IMR-90 (cell line): ENCODE measurements at regions not wholly inside any gene's neighbourhood (a gene's known extent, or its start where the extent isn't known, plus 50 kb on each side); places are given as distances from the start of the nearest gene placed in this dataset.

ENCODE experiments used
- ATAC-seq: fragments of 200-7000 bp; cut with Tn5 transposase; 2 replicates; pipeline ENCODE4 v1.9.1; 2020; ENCODE audit warnings: low read depth, mild to moderate bottlenecking, moderate library complexity
- BruUV-seq: library from RNA; stranded (reverse); fragments of 400-500 nt; replicated peaks from 2 replicates; lab custom pipeline; 2021; lab: Mats Ljungman, UMichigan
- CTCF ChIA-PET: fragments of 300-600 bp; formaldehyde crosslinking; extraction: SDS; loops from one replicate; lab custom pipeline; 2021; ENCODE audit warnings: antibody characterized with exemption; lab: Yijun Ruan, JAX
- POLR2A ChIA-PET: fragments of 300-600 bp; sonication (Branson Sonifier 250); formaldehyde crosslinking; loops from one replicate; lab custom pipeline; 2022; ENCODE audit warnings: antibody characterized with exemption; ENCODE audit not compliant: unreplicated experiment; lab: Charles Lee
- DNase-seq: peaks from one replicate; pipeline ENCODE4 v3.0.0; 2013
- H2AFZ ChIP-seq: replicated peaks from 2 replicates; pipeline ENCODE3; 2013; ENCODE audit warnings: low read length, mild to moderate bottlenecking; ENCODE audit not compliant: poor library complexity
- H2AK5ac ChIP-seq: 2 replicates; pipeline ENCODE4 v1.6.1; 2013; ENCODE audit warnings: low read depth, low read length, inconsistent platforms
- H2AK9ac ChIP-seq: replicated peaks from 2 replicates; pipeline ENCODE3; 2013; ENCODE audit warnings: mild to moderate bottlenecking, low read depth, low read length, moderate library complexity; ENCODE audit not compliant: poor library complexity
- H2BK120ac ChIP-seq: 2 replicates; pipeline ENCODE4 v1.6.1; 2013; ENCODE audit warnings: low read depth, low read length, inconsistent platforms
- H2BK15ac ChIP-seq: 3 replicates; pipeline ENCODE4 v1.6.1; 2013; ENCODE audit warnings: low read depth, low read length, inconsistent platforms
- H2BK20ac ChIP-seq: 2 replicates; pipeline ENCODE4 v1.6.1; 2013; ENCODE audit warnings: low read depth, mild to moderate bottlenecking, inconsistent platforms, low read length, moderate library complexity
- H2BK5ac ChIP-seq: 2 replicates; pipeline ENCODE4 v1.6.1; 2013; ENCODE audit warnings: mild to moderate bottlenecking, low read depth, low read length, inconsistent platforms; ENCODE audit not compliant: poor library complexity, severe bottlenecking
- H3K14ac ChIP-seq: replicated peaks from 2 replicates; pipeline ENCODE4 v1.6.1; 2013; ENCODE audit warnings: low read depth, low read length, inconsistent platforms
- H3K18ac ChIP-seq: 2 replicates; pipeline ENCODE4 v1.6.1; 2013; ENCODE audit warnings: low read depth, low read length, control low read depth
- H3K23ac ChIP-seq: 2 replicates; pipeline ENCODE4 v1.6.1; 2013; ENCODE audit warnings: low read depth, low read length, inconsistent platforms
- H3K27ac ChIP-seq: 2 replicates; pipeline ENCODE4 v1.5.1; 2013; ENCODE audit warnings: mild to moderate bottlenecking, control low read depth, low read length; ENCODE audit not compliant: insufficient read depth
- H3K27me3 ChIP-seq: 2 replicates; pipeline ENCODE4 v1.6.1; 2013; ENCODE audit warnings: low read length; ENCODE audit not compliant: control insufficient read depth, insufficient read depth
- H3K36me3 ChIP-seq: 2 replicates; pipeline ENCODE4 v1.6.1; 2013; ENCODE audit warnings: low read length, mixed read lengths; ENCODE audit not compliant: control insufficient read depth, insufficient read depth
- H3K4ac ChIP-seq: 2 replicates; pipeline ENCODE4 v1.6.1; 2013; ENCODE audit warnings: low read depth, low read length, inconsistent platforms
- H3K4me1 ChIP-seq: 2 replicates; pipeline ENCODE4 v1.6.1; 2013; ENCODE audit warnings: low read length, mixed read lengths; ENCODE audit not compliant: control insufficient read depth, insufficient read depth
- H3K4me2 ChIP-seq: 2 replicates; pipeline ENCODE4 v1.6.1; 2013; ENCODE audit warnings: low read depth, mild to moderate bottlenecking, control low read depth, low read length, moderate library complexity
- H3K4me3 ChIP-seq: 2 replicates; pipeline ENCODE4 v1.5.1; 2013; ENCODE audit warnings: low read depth, mild to moderate bottlenecking, control low read depth, low read length, moderate library complexity; ENCODE audit not compliant: insufficient read depth
- H3K56ac ChIP-seq: 2 replicates; pipeline ENCODE4 v1.6.1; 2013; ENCODE audit warnings: low read length, inconsistent platforms; ENCODE audit not compliant: insufficient read depth; ENCODE audit errors: extremely low read depth
- H3K79me1 ChIP-seq, 2 experiments: 2 replicates each; pipeline ENCODE4 v1.6.1; 2013; ENCODE audit warnings: low read length in 2 of 2, inconsistent platforms in 1 of 2, low read depth in 1 of 2
- H3K9ac ChIP-seq: 2 replicates; pipeline ENCODE4 v1.6.1; 2013; ENCODE audit warnings: low read depth, low read length, control low read depth
- H3K9me1 ChIP-seq: 2 replicates; pipeline ENCODE4 v1.6.1; 2013; ENCODE audit warnings: low read length, inconsistent platforms; ENCODE audit not compliant: insufficient read depth
- H3K9me3 ChIP-seq: 2 replicates; pipeline ENCODE4 v1.6.1; 2013; ENCODE audit warnings: low read length; ENCODE audit not compliant: control insufficient read depth, insufficient read depth
- H4K20me1 ChIP-seq: 2 replicates; pipeline ENCODE4 v1.6.1; 2013; ENCODE audit warnings: low read length, inconsistent platforms; ENCODE audit not compliant: insufficient read depth
- H4K5ac ChIP-seq: 2 replicates; pipeline ENCODE4 v1.6.1; 2013; ENCODE audit warnings: mild to moderate bottlenecking, low read depth, low read length, control low read depth
- H4K8ac ChIP-seq, 2 experiments: 2 replicates each; pipeline ENCODE4 v1.6.1; 2013; ENCODE audit warnings: low read depth in 2 of 2, low read length in 2 of 2, control low read depth in 1 of 2, inconsistent platforms in 1 of 2
- H4K91ac ChIP-seq: 2 replicates; pipeline ENCODE4 v1.6.1; 2013; ENCODE audit warnings: low read depth, low read length, inconsistent platforms; ENCODE audit not compliant: insufficient read depth
- BHLHE40 ChIP-seq: fragments of 150-350 bp; IDR thresholded peaks from 2 replicates; pipeline ENCODE4 v1.6.1; 2016; ENCODE audit warnings: mild to moderate bottlenecking, low read depth, low read length
- CEBPB ChIP-seq: IDR thresholded peaks from 2 replicates; pipeline ENCODE4 v1.6.1; 2012; ENCODE audit warnings: low read depth, low read length, improper control_type of control experiment
- CHD1 ChIP-seq: IDR thresholded peaks from 2 replicates; pipeline ENCODE4 v1.6.1; 2012; ENCODE audit warnings: low read depth, low read length, improper control_type of control experiment
- FOS ChIP-seq: fragments of 150-350 bp; IDR thresholded peaks from 2 replicates; pipeline ENCODE4 v1.6.1; 2016; ENCODE audit warnings: low read depth, low read length
- MAFK ChIP-seq: IDR thresholded peaks from 2 replicates; pipeline ENCODE4 v1.6.1; 2012; ENCODE audit warnings: low read depth, low read length, improper control_type of control experiment
- MAZ ChIP-seq: IDR thresholded peaks from 2 replicates; pipeline ENCODE4 v1.6.1; 2012; ENCODE audit warnings: low read depth, mild to moderate bottlenecking, low read length, improper control_type of control experiment, moderate library complexity, borderline replicate concordance
- MXI1 ChIP-seq: IDR thresholded peaks from 2 replicates; pipeline ENCODE4 v1.6.1; 2012; ENCODE audit warnings: low read depth, mild to moderate bottlenecking, low read length, moderate library complexity, borderline replicate concordance
- NFE2L2 ChIP-seq: fragments of 150-350 bp; IDR thresholded peaks from 2 replicates; pipeline ENCODE4 v1.6.1; 2016; ENCODE audit warnings: low read depth, mild to moderate bottlenecking, low read length
- POLR2A ChIP-seq: IDR thresholded peaks from 2 replicates; pipeline ENCODE4 v1.6.1; 2012; ENCODE audit warnings: mild to moderate bottlenecking, low read depth, low read length
- RAD21 ChIP-seq: IDR thresholded peaks from 2 replicates; pipeline ENCODE4 v1.6.1; 2012; ENCODE audit warnings: low read length, improper control_type of control experiment
- RCOR1 ChIP-seq: IDR thresholded peaks from 2 replicates; pipeline ENCODE4 v1.6.1; 2012; ENCODE audit warnings: mild to moderate bottlenecking, low read length, improper control_type of control experiment; ENCODE audit not compliant: insufficient replicate concordance
- RFX5 ChIP-seq: IDR thresholded peaks from 2 replicates; pipeline ENCODE4 v1.8.0; 2012; ENCODE audit warnings: low read depth, mild to moderate bottlenecking, low read length, moderate library complexity
- SMC3 ChIP-seq: fragments of 150-350 bp; IDR thresholded peaks from 2 replicates; pipeline ENCODE4 v1.6.1; 2016; ENCODE audit warnings: low read depth, mild to moderate bottlenecking, antibody characterized with exemption, low read length, moderate library complexity
- dilution Hi-C: fragments of 300-500 bp; cut with HindIII; formaldehyde crosslinking; loops from one replicate; pipeline ENCODE4 v1.14.3; 2018; ENCODE audit warnings: low sequenced_read_pairs; ENCODE audit not compliant: unreplicated experiment
- in situ Hi-C: fragments of 300-500 bp; cut with MboI; formaldehyde crosslinking; loops from 3 replicates; pipeline ENCODE4 v1.14.3; 2019; ENCODE audit warnings: low sequenced_read_pairs, inconsistent platforms, mixed read lengths
- intact Hi-C: fragments of 100-400 bp; cut with micrococcal nuclease; formaldehyde crosslinking; loops from 2 replicates; pipeline ENCODE4 v1.10.0; 2022
- TF ChIP-seq, protein P1 (sequence below): conservative IDR thresholded peaks from 2 replicates; pipeline ENCODE4 v1.5.1; 2012; ENCODE audit warnings: mild to moderate bottlenecking, low read depth, low read length, improper control_type of control experiment
- TF ChIP-seq, protein P2 (sequence below): fragments of 150-350 bp; IDR thresholded peaks from 2 replicates; pipeline ENCODE4 v1.6.1; 2017; ENCODE audit warnings: mild to moderate bottlenecking, antibody characterized with exemption, low read length, low read depth
- TF ChIP-seq, protein P3 (sequence below): fragments of 150-350 bp; IDR thresholded peaks from 2 replicates; pipeline ENCODE4 v1.6.1; 2016; ENCODE audit warnings: low read depth, mild to moderate bottlenecking, low read length, moderate library complexity, borderline replicate concordance

GRCh38 chr2:57868619-57869139 lies 177.9 kb upstream of the VRK2 start:
- H3K4ac ChIP-seq = no peak overlapping the region
- intact Hi-C loops = no loop called here
- no peak overlapping the region for H3K4me3 ChIP-seq
- H3K9me3 ChIP-seq = no peaks in the 10 kb centered on the region
- H2BK20ac ChIP-seq = no peak overlapping the region
- H3K56ac ChIP-seq = no peak overlapping the region
- H3K9me1 ChIP-seq = no peaks in the 10 kb centered on the region
- no peaks in the 10 kb centered on the region for H3K4me1 ChIP-seq
- no peak overlapping the region for H3K14ac ChIP-seq
- no peak overlapping the region for H3K18ac ChIP-seq
- H3K27me3 ChIP-seq = no peaks in the 10 kb centered on the region
- H3K9ac ChIP-seq = no peak overlapping the region
- no peak overlapping the region for H4K5ac ChIP-seq
- no peak overlapping the region for H2BK15ac ChIP-seq
- ChIA-PET CTCF (interaction anchor here (0.5 to 0.6 kb wide), 2 partner anchors 11 to 88 kb away, joined by 3 read pairs; no protein-coding TSS in a partner anchor), POLR2A (no interaction called here)
- ATAC-seq (no peak), DNase-seq (no peak)
- H4K8ac ChIP-seq = no peak overlapping the region
- H4K91ac ChIP-seq = no peak overlapping the region
- H2AFZ ChIP-seq = no peak overlapping the region
- in situ Hi-C loops = no loop called here
- no TSS peak for BruUV-seq
- H3K27ac ChIP-seq = no peak overlapping the region
- H3K4me2 ChIP-seq = no peak overlapping the region
- TF ChIP-seq CHD1 = no peak
- no peak for TF ChIP-seq MAZ
- TF ChIP-seq BHLHE40 = no peak
- TF ChIP-seq RCOR1 = no peak
- no peak for TF ChIP-seq MAFK
- TF ChIP-seq RFX5 = no peak
- TF ChIP-seq, protein P1, sequence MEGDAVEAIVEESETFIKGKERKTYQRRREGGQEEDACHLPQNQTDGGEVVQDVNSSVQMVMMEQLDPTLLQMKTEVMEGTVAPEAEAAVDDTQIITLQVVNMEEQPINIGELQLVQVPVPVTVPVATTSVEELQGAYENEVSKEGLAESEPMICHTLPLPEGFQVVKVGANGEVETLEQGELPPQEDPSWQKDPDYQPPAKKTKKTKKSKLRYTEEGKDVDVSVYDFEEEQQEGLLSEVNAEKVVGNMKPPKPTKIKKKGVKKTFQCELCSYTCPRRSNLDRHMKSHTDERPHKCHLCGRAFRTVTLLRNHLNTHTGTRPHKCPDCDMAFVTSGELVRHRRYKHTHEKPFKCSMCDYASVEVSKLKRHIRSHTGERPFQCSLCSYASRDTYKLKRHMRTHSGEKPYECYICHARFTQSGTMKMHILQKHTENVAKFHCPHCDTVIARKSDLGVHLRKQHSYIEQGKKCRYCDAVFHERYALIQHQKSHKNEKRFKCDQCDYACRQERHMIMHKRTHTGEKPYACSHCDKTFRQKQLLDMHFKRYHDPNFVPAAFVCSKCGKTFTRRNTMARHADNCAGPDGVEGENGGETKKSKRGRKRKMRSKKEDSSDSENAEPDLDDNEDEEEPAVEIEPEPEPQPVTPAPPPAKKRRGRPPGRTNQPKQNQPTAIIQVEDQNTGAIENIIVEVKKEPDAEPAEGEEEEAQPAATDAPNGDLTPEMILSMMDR = no peak
- no peak for TF ChIP-seq SMC3
- TF ChIP-seq, protein P2, sequence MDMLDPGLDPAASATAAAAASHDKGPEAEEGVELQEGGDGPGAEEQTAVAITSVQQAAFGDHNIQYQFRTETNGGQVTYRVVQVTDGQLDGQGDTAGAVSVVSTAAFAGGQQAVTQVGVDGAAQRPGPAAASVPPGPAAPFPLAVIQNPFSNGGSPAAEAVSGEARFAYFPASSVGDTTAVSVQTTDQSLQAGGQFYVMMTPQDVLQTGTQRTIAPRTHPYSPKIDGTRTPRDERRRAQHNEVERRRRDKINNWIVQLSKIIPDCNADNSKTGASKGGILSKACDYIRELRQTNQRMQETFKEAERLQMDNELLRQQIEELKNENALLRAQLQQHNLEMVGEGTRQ = no peak
- no peak for TF ChIP-seq NFE2L2
- TF ChIP-seq, protein P3, sequence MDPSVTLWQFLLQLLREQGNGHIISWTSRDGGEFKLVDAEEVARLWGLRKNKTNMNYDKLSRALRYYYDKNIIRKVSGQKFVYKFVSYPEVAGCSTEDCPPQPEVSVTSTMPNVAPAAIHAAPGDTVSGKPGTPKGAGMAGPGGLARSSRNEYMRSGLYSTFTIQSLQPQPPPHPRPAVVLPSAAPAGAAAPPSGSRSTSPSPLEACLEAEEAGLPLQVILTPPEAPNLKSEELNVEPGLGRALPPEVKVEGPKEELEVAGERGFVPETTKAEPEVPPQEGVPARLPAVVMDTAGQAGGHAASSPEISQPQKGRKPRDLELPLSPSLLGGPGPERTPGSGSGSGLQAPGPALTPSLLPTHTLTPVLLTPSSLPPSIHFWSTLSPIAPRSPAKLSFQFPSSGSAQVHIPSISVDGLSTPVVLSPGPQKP = no peak
- TF ChIP-seq RAD21 = no peak
- TF ChIP-seq MXI1 = no peak
- TF ChIP-seq FOS = no peak
- TF ChIP-seq POLR2A = no peak
- no peak for TF ChIP-seq CEBPB
- no peak overlapping the region for H2AK9ac ChIP-seq
- H3K36me3 ChIP-seq = no peaks in the 10 kb centered on the region
- H3K23ac ChIP-seq = no peak overlapping the region
- no peak overlapping the region for H2BK120ac ChIP-seq
- dilution Hi-C loops = no loop called here
- no peak overlapping the region for H2BK5ac ChIP-seq
- no peak overlapping the region for H2AK5ac ChIP-seq
- H3K79me1 ChIP-seq = no peaks in the 10 kb centered on the region
- no peaks in the 10 kb centered on the region for H4K20me1 ChIP-seq
